Peyer's patch (tissue), 4 donors: ENCODE measurements at regions not wholly inside any gene's neighbourhood (a gene's known extent, or its start where the extent isn't known, plus 50 kb on each side); places are given as distances from the start of the nearest gene placed in this dataset.

Experiments
- DNase-seq, 3 donors: peaks; one replicate each; pipeline ENCODE4 v3.0.0-alpha.2; 2017 to 2019
- H3K27ac ChIP-seq, 4 donors: fragments of 200-600 bp; sonication (generic); one replicate each; pipeline ENCODE4 v1.5.1; 2016 to 2019
- H3K27me3 ChIP-seq, 2 donors: fragments of 200-600 bp; sonication (generic); one replicate each; pipeline ENCODE4 v1.5.1; 2019
- H3K36me3 ChIP-seq, 3 donors: fragments of 200-600 bp; sonication (generic); one replicate each; pipeline ENCODE4 v1.5.1; 2016 to 2019
- H3K4me1 ChIP-seq, 4 donors: fragments of 200-600 bp; sonication (generic); one replicate each; pipeline ENCODE4 v1.5.1; 2016 to 2019
- H3K4me3 ChIP-seq, 4 donors: fragments of 200-600 bp; sonication (generic); 1 replicate in 3 of 4; 2 replicates in 1 of 4; pipeline ENCODE4 v1.5.1; 2016 to 2019; ENCODE audit warnings: mild to moderate bottlenecking in 1 of 4
- H3K9me3 ChIP-seq, 4 donors: fragments of 200-600 bp; sonication (generic); one replicate each; pipeline ENCODE4 v1.5.1; 2016 to 2019; ENCODE audit warnings: mild to moderate bottlenecking in 1 of 4
- POLR2A ChIP-seq, 2 donors: fragments of 450-650 bp; IDR thresholded peaks; one replicate each; pipeline ENCODE4 v1.5.1; 2017; ENCODE audit warnings: antibody characterized with exemption in 2 of 2, mild to moderate bottlenecking in 2 of 2, moderate library complexity in 2 of 2
- TF ChIP-seq, protein P1 (sequence below), 6 experiments: fragments of 450-650 bp in 4 of 6; fragments of 200-600 bp in 2 of 6; sonication (generic) in 1 of 6; IDR thresholded peaks; one replicate each; pipeline ENCODE4 v1.5.1; 2017 to 2019; ENCODE audit warnings: antibody characterized with exemption in 6 of 6, mild to moderate bottlenecking in 3 of 6, moderate library complexity in 1 of 6

- no peaks in the 10 kb centered on the region for H3K4me1 ChIP-seq
- no peak for DNase-seq
- no peak overlapping the region for H3K27ac ChIP-seq
- no peaks in the 10 kb centered on the region for H3K36me3 ChIP-seq
- no peak overlapping the region for H3K4me3 ChIP-seq
- no peaks in the 10 kb centered on the region for H3K9me3 ChIP-seq
- no peak for TF ChIP-seq POLR2A (IDR thresholded peaks at IDR 0.05)
- TF ChIP-seq, protein P1, sequence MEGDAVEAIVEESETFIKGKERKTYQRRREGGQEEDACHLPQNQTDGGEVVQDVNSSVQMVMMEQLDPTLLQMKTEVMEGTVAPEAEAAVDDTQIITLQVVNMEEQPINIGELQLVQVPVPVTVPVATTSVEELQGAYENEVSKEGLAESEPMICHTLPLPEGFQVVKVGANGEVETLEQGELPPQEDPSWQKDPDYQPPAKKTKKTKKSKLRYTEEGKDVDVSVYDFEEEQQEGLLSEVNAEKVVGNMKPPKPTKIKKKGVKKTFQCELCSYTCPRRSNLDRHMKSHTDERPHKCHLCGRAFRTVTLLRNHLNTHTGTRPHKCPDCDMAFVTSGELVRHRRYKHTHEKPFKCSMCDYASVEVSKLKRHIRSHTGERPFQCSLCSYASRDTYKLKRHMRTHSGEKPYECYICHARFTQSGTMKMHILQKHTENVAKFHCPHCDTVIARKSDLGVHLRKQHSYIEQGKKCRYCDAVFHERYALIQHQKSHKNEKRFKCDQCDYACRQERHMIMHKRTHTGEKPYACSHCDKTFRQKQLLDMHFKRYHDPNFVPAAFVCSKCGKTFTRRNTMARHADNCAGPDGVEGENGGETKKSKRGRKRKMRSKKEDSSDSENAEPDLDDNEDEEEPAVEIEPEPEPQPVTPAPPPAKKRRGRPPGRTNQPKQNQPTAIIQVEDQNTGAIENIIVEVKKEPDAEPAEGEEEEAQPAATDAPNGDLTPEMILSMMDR (IDR thresholded peaks at IDR 0.05) = no peak
- H3K27me3 ChIP-seq = no peaks in the 10 kb centered on the region
Observed at GRCh38 chr1:114331936-114332335, 178.3 kb upstream of the SYT6 start.

DNA sequence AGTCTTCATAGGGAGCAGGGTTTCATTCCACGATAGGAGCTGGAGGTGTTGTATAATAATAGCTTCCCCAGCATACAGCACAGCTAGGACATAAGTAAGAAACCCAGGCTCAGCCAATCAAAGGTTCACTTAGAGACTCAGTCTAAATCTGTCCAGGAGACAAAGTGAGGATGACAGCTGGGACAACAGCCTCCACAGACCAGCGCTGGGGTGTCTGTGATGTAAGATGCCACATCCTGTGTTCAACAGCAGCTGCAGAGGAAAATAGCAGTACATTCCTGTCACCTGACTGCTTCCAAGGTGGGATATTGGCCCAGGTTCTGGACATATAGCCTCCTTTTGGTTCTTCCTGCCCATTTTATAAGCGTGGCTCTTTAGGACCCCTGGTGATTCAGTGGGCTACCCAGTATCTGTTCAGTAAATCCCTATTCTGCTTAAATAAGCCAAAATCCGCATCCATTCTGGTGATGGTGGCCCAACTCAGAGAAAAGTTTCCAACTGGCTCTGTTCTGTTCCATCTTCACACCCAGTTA, 176.8 kb upstream of the SYT6 start:
- no peak for TF ChIP-seq POLR2A (IDR thresholded peaks at IDR 0.05)
- TF ChIP-seq, protein P1 (IDR thresholded peaks at IDR 0.05) = no peak
- no peaks in the 10 kb centered on the region for H3K27me3 ChIP-seq
- H3K27ac ChIP-seq = no peak overlapping the region
- H3K9me3 ChIP-seq = no peaks in the 10 kb centered on the region
- no peaks in the 10 kb centered on the region for H3K36me3 ChIP-seq
- H3K4me3 ChIP-seq = no peak overlapping the region
- no peaks in the 10 kb centered on the region for H3K4me1 ChIP-seq
- DNase-seq = peak in 2 of 3 donors; percentile 24 to 68

DNA sequence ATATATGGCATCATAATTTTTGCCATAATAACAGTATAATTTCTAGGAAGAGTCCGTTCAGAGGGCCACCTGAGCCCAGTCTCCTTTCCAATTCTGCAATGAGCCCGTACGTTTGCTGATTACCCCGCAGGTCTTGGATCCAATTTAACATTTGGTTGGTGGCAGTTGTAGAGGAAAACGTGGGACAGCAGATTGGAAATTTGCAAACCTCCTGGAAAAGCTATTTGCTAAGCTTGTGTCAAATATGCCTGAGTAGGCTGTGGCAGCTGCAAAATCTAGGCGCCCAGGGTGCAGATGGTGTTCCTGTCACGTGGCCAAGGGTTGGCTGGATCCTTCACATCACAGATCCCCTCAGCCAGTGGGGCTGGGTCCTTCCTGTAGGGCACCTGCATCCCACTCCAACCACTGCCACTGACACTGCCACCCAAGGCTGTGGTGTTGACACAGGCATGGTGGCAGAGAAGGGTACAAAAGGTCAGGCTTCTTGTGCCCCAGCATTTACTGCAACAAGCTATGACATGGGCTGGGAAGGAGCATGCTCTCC, 174.8 kb upstream of the SYT6 start:
- DNase-seq = no peak
- Histone ChIP-seq H3K4me3 (no peak overlapping the region), H3K27me3 (no peaks in the 10 kb centered on the region), H3K9me3 (no peaks in the 10 kb centered on the region), H3K27ac (no peak overlapping the region), H3K4me1 (no peaks in the 10 kb centered on the region), H3K36me3 (no peaks in the 10 kb centered on the region)
- no peak for TF ChIP-seq POLR2A (IDR thresholded peaks at IDR 0.05)
- TF ChIP-seq, protein P1 (IDR thresholded peaks at IDR 0.05) = no peak

DNA sequence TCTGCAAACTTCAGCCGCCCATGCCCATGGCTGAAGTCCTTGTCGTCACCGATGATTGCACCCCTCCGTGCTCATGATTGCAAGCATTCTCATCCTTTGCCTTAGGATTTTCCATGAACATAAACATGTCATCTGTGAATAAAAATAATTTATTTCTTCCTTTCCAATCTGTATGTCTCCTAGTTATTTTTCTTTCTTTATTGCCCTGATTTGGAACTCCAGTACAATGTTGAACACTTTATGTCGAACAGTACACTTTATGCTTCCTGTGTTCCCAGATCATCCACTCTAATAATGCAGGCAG, 170.9 kb upstream of the SYT6 start:
- H3K4me3 ChIP-seq = no peak overlapping the region
- no peaks in the 10 kb centered on the region for H3K4me1 ChIP-seq
- TF ChIP-seq, protein P1 (IDR thresholded peaks at IDR 0.05) = no peak
- TF ChIP-seq POLR2A (IDR thresholded peaks at IDR 0.05) = no peak
- no peaks in the 10 kb centered on the region for H3K27me3 ChIP-seq
- no peaks in the 10 kb centered on the region for H3K9me3 ChIP-seq
- DNase-seq = no peak
- no peak overlapping the region for H3K27ac ChIP-seq
- no peaks in the 10 kb centered on the region for H3K36me3 ChIP-seq

DNA sequence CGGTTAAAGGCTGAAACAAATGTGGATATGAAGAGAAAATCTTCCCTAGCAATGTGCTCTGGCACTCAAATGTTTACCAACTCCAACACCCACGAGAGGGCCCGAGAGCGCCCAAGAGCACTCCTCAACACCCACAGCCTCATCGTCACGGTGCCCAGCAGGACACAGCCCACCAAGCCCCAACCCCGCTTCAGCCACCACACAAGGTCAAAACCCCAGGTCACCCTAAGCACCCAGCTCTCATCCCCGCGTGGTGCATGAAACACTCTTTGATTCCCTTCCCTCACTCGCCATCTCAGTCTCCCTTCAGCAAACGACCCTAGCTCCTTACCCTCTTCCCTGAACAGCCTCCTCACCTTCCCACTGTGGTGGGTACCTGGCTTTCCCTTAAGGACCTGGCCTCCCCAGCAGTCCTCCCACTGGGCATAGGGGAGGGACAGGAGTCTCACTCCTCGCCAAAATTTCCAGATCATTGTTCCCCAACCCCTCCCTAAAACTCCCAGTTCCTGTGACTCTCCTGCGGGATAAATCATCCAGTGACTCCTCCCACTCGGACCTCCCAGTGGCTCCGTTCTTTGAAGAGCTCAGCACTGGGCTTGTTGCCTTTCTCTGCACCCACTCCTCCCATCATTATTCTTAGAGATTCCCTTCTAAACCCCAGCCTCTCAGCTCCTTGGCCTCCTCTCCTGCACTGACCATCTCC, 170.4 kb upstream of the SYT6 start:
- Histone ChIP-seq H3K27ac (no peak overlapping the region), H3K4me1 (no peaks in the 10 kb centered on the region), H3K36me3 (no peaks in the 10 kb centered on the region), H3K4me3 (no peak overlapping the region), H3K27me3 (no peaks in the 10 kb centered on the region), H3K9me3 (no peaks in the 10 kb centered on the region)
- TF ChIP-seq, protein P1 (IDR thresholded peaks at IDR 0.05) = no peak
- TF ChIP-seq POLR2A (IDR thresholded peaks at IDR 0.05) = no peak
- DNase-seq = no peak
